SK-N-SH treated with all-trans-retinoic acid at 6 μM for 48 hours (cell line): ENCODE measurements at regions not wholly inside any gene's neighbourhood (a gene's known extent, or its start where the extent isn't known, plus 50 kb on each side); places are given as distances from the start of the nearest gene placed in this dataset.

Experiments
- ATAC-seq: fragments of 200-7000 bp; cut with Tn5 transposase; 3 replicates; pipeline ENCODE4 v1.9.1; 2020; ENCODE audit warnings: mild to moderate bottlenecking, moderate library complexity
- ARNTL ChIP-seq: fragments of 450-650 bp; formaldehyde crosslinking; IDR thresholded peaks from 2 replicates; pipeline ENCODE4 v1.5.0; 2020; ENCODE audit warnings: low read depth, mild to moderate bottlenecking, moderate library complexity, borderline replicate concordance
- BACH2 ChIP-seq: fragments of 250-450 bp; sonication (Bioruptor Pico); IDR thresholded peaks from 2 replicates; pipeline ENCODE4 v1.9.0; 2021; ENCODE audit warnings: mild to moderate bottlenecking, borderline replicate concordance
- CSDC2 ChIP-seq: fragments of 250-450 bp; sonication (Bioruptor Pico); IDR thresholded peaks from 2 replicates; pipeline ENCODE4 v1.5.0; 2020; ENCODE audit warnings: mild to moderate bottlenecking, moderate library complexity
- ESRRG ChIP-seq: fragments of 250-450 bp; sonication (Bioruptor Pico); IDR thresholded peaks from 2 replicates; pipeline ENCODE4 v1.6.1; 2021; ENCODE audit warnings: mild to moderate bottlenecking
- GLIS3 ChIP-seq: fragments of 250-450 bp; sonication (Bioruptor Pico); IDR thresholded peaks from 2 replicates; pipeline ENCODE4 v1.5.0; 2020; ENCODE audit warnings: mild to moderate bottlenecking, moderate library complexity
- ISL1 ChIP-seq: fragments of 250-450 bp; sonication (Bioruptor Pico); IDR thresholded peaks from 2 replicates; pipeline ENCODE4 v2.1.2; 2022; ENCODE audit warnings: mild to moderate bottlenecking, moderate library complexity
- OSR1 ChIP-seq: fragments of 250-450 bp; sonication (Bioruptor Pico); IDR thresholded peaks from 2 replicates; pipeline ENCODE4 v1.8.0; 2022; ENCODE audit warnings: moderate library complexity, mild to moderate bottlenecking, inconsistent platforms
- PPARA ChIP-seq: fragments of 250-450 bp; sonication (Bioruptor Pico); IDR thresholded peaks from 2 replicates; pipeline ENCODE4 v1.5.0; 2020; ENCODE audit warnings: mild to moderate bottlenecking, borderline replicate concordance
- RARB ChIP-seq: fragments of 250-450 bp; sonication (Bioruptor Pico); IDR thresholded peaks from 2 replicates; pipeline ENCODE4 v1.8.0; 2021; ENCODE audit warnings: mild to moderate bottlenecking, moderate library complexity
- SNAI2 ChIP-seq: fragments of 250-450 bp; sonication (Bioruptor Pico); IDR thresholded peaks from 2 replicates; pipeline ENCODE4 v1.5.0; 2020; ENCODE audit warnings: mild to moderate bottlenecking, moderate library complexity
- TCF4 ChIP-seq: fragments of 250-450 bp; sonication (Bioruptor Pico); IDR thresholded peaks from 2 replicates; pipeline ENCODE4 v1.8.0; 2021; ENCODE audit warnings: mild to moderate bottlenecking, moderate library complexity, borderline replicate concordance
- TOX ChIP-seq: fragments of 250-450 bp; sonication (Bioruptor Pico); IDR thresholded peaks from 2 replicates; pipeline ENCODE4 v1.8.0; 2021; ENCODE audit warnings: mild to moderate bottlenecking, moderate library complexity, borderline replicate concordance
- ZC3H10 ChIP-seq: fragments of 250-450 bp; sonication (Bioruptor Pico); IDR thresholded peaks from 2 replicates; pipeline ENCODE4 v1.5.1; 2021; ENCODE audit warnings: mild to moderate bottlenecking, moderate library complexity
- ZFP3 ChIP-seq: fragments of 250-450 bp; sonication (Bioruptor Pico); IDR thresholded peaks from 2 replicates; pipeline ENCODE4 v1.5.0; 2020; ENCODE audit warnings: mild to moderate bottlenecking, moderate library complexity
- ZFP30 ChIP-seq: fragments of 450-650 bp; formaldehyde crosslinking; IDR thresholded peaks from 2 replicates; pipeline ENCODE4 v1.5.0; 2022; ENCODE audit warnings: mild to moderate bottlenecking, moderate library complexity
- ZNF565 ChIP-seq: fragments of 450-650 bp; formaldehyde crosslinking; conservative IDR thresholded peaks from 2 replicates; pipeline ENCODE4 v1.5.0; 2020; ENCODE audit warnings: low read depth, mild to moderate bottlenecking, moderate library complexity
- ZNF70 ChIP-seq: fragments of 450-650 bp; formaldehyde crosslinking; IDR thresholded peaks from 2 replicates; pipeline ENCODE4 v1.5.0; 2020; ENCODE audit warnings: mild to moderate bottlenecking, moderate library complexity
- ZNF8 ChIP-seq: fragments of 450-650 bp; formaldehyde crosslinking; IDR thresholded peaks from 2 replicates; pipeline ENCODE4 v1.5.0; 2020; ENCODE audit warnings: mild to moderate bottlenecking, moderate library complexity
- TF ChIP-seq, protein P1 (sequence below): fragments of 250-450 bp; sonication (Bioruptor Pico); IDR thresholded peaks from 2 replicates; pipeline ENCODE4 v1.5.0; 2020; ENCODE audit warnings: mild to moderate bottlenecking, moderate library complexity
- TF ChIP-seq, protein P2 (sequence below): fragments of 250-450 bp; sonication (Bioruptor Pico); IDR thresholded peaks from 2 replicates; pipeline ENCODE4 v1.8.0; 2021; ENCODE audit warnings: low read depth, mild to moderate bottlenecking, moderate library complexity, borderline replicate concordance
- TF ChIP-seq, protein P3 (sequence below): fragments of 250-450 bp; sonication (Bioruptor Pico); IDR thresholded peaks from 2 replicates; pipeline ENCODE4 v1.5.1; 2020; ENCODE audit warnings: low read depth, mild to moderate bottlenecking, moderate library complexity
- TF ChIP-seq, protein P4 (sequence below): fragments of 250-450 bp; sonication (Bioruptor Pico); IDR thresholded peaks from 2 replicates; pipeline ENCODE4 v1.5.1; 2021; ENCODE audit warnings: mild to moderate bottlenecking, moderate library complexity
- TF ChIP-seq, protein P5 (sequence below): fragments of 250-450 bp; sonication (Bioruptor Pico); IDR thresholded peaks from 2 replicates; pipeline ENCODE4 v1.8.0; 2020; ENCODE audit warnings: mild to moderate bottlenecking, moderate library complexity, borderline replicate concordance

DNA sequence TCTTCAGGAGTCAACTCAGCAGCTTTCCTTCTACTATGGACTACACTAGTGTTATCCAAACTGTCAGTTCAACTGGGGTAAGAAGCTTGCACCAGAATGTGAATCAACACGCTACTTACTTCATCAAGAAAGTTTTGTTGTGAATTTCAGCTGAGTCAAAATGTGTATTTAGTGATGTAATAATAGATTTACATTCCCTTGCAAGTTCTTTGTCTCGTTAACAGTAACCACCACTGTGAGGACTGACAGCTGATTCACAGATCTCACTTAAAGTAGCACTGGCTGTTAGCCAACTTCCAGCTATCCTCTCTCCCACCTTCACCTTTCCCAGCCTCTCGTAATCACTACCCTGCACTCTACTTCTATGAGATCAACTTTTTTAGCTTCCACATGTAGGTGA, 445.3 kb downstream of the NTRK2 start:
- TF ChIP-seq PPARA (CRISPR knock-in tag) (no peak), ARNTL (no peak), ESRRG (CRISPR knock-in tag) (no peak), ZFP30 (CRISPR knock-in tag) (no peak), GLIS3 (no peak), TOX (CRISPR knock-in tag) (no peak), ZC3H10 (CRISPR knock-in tag) (no peak), BACH2 (CRISPR knock-in tag) (no peak), TCF4 (CRISPR knock-in tag) (no peak), ZNF8 (CRISPR knock-in tag) (no peak)
- TF ChIP-seq, protein P1, sequence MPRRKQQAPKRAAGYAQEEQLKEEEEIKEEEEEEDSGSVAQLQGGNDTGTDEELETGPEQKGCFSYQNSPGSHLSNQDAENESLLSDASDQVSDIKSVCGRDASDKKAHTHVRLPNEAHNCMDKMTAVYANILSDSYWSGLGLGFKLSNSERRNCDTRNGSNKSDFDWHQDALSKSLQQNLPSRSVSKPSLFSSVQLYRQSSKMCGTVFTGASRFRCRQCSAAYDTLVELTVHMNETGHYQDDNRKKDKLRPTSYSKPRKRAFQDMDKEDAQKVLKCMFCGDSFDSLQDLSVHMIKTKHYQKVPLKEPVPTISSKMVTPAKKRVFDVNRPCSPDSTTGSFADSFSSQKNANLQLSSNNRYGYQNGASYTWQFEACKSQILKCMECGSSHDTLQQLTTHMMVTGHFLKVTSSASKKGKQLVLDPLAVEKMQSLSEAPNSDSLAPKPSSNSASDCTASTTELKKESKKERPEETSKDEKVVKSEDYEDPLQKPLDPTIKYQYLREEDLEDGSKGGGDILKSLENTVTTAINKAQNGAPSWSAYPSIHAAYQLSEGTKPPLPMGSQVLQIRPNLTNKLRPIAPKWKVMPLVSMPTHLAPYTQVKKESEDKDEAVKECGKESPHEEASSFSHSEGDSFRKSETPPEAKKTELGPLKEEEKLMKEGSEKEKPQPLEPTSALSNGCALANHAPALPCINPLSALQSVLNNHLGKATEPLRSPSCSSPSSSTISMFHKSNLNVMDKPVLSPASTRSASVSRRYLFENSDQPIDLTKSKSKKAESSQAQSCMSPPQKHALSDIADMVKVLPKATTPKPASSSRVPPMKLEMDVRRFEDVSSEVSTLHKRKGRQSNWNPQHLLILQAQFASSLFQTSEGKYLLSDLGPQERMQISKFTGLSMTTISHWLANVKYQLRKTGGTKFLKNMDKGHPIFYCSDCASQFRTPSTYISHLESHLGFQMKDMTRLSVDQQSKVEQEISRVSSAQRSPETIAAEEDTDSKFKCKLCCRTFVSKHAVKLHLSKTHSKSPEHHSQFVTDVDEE (CRISPR knock-in tag), result no peak
- TF ChIP-seq, protein P2, sequence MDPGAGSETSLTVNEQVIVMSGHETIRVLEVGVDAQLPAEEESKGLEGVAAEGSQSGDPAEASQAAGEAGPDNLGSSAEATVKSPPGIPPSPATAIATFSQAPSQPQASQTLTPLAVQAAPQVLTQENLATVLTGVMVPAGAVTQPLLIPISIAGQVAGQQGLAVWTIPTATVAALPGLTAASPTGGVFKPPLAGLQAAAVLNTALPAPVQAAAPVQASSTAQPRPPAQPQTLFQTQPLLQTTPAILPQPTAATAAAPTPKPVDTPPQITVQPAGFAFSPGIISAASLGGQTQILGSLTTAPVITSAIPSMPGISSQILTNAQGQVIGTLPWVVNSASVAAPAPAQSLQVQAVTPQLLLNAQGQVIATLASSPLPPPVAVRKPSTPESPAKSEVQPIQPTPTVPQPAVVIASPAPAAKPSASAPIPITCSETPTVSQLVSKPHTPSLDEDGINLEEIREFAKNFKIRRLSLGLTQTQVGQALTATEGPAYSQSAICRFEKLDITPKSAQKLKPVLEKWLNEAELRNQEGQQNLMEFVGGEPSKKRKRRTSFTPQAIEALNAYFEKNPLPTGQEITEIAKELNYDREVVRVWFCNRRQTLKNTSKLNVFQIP, result no peak
- TF ChIP-seq, protein P3, sequence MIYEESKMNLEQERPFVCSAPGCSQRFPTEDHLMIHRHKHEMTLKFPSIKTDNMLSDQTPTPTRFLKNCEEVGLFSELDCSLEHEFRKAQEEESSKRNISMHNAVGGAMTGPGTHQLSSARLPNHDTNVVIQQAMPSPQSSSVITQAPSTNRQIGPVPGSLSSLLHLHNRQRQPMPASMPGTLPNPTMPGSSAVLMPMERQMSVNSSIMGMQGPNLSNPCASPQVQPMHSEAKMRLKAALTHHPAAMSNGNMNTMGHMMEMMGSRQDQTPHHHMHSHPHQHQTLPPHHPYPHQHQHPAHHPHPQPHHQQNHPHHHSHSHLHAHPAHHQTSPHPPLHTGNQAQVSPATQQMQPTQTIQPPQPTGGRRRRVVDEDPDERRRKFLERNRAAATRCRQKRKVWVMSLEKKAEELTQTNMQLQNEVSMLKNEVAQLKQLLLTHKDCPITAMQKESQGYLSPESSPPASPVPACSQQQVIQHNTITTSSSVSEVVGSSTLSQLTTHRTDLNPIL (CRISPR knock-in tag), result no peak
- no peak for ATAC-seq

DNA sequence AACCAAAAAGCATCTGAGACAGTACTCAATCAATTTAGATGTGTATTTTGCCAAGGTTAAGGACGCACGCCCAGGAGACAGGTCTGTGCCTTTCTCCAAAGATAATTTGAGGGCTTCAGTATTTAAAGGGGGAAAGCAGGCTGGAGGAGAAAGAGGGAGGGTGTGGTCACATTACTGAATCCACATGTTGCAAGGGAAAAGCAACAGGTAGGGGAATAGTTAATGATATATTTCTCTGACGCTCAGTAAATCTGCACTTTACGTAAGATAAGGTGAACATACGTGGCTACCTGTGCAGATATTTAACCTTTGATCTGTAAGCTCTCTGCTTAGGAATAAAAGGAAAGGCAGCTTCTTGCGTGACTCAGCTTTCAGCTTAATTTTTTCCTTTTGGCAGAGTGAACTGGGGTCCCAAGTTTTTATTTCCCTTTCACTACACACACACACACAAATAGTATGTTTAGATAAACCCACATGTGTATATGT, 443.4 kb downstream of the NTRK2 start:
- ATAC-seq, result no peak
- TF ChIP-seq ZNF565 (CRISPR knock-in tag) (no peak), ZNF70 (CRISPR knock-in tag) (no peak), ZNF8 (CRISPR knock-in tag) (no peak), GLIS3 (no peak), ZC3H10 (CRISPR knock-in tag) (no peak), TCF4 (CRISPR knock-in tag) (no peak), SNAI2 (CRISPR knock-in tag) (no peak), ZFP30 (CRISPR knock-in tag) (no peak), RARB (CRISPR knock-in tag) (no peak), ISL1 (CRISPR knock-in tag) (no peak), CSDC2 (CRISPR knock-in tag) (no peak), PPARA (CRISPR knock-in tag) (no peak), ESRRG (CRISPR knock-in tag) (no peak)
- TF ChIP-seq, protein P4, sequence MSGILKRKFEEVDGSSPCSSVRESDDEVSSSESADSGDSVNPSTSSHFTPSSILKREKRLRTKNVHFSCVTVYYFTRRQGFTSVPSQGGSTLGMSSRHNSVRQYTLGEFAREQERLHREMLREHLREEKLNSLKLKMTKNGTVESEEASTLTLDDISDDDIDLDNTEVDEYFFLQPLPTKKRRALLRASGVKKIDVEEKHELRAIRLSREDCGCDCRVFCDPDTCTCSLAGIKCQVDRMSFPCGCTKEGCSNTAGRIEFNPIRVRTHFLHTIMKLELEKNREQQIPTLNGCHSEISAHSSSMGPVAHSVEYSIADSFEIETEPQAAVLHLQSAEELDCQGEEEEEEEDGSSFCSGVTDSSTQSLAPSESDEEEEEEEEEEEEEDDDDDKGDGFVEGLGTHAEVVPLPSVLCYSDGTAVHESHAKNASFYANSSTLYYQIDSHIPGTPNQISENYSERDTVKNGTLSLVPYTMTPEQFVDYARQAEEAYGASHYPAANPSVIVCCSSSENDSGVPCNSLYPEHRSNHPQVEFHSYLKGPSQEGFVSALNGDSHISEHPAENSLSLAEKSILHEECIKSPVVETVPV (CRISPR knock-in tag), result no peak
- TF ChIP-seq, protein P2, result no peak

DNA sequence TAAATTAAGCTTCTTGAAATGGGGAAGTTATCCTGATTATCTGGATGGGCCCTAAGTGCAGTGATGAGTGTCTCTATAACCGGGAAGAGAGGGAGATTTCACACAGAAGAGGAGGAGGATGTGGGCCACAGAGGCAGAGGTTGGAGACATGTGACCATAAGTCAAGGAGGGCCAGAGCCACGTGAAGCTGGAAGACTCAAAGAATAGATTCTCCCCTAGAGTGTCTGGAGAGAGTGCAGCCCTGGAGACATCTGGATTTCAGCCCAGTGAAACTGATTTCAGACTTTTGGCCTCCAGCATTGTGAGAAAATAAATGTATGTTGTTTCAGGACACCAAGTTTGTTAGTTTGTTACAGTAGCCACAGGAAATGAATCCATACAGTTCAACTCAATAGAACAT, 442.9 kb downstream of the NTRK2 start:
- ATAC-seq, result no peak
- no peak for TF ChIP-seq BACH2 (CRISPR knock-in tag)

DNA sequence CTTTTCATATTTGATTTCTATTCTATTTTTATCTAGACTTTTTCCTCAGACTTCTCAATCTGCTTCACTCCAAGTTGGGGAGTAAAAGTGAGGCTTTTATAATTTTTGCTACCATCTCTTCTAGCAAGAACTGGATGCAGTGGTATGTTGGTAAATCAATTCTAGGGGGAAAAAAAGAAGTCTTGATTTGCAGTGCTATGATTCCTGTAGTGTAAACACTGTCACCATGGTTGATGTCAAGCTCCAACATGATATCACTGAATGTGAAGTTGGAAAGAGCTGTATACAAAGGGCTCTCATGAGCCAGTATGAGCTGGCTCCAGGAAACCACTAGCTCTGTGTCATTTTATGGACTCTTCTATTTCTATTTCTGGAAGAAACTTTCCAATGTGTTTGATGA, 439.2 kb downstream of the NTRK2 start:
- ATAC-seq, result no peak
- TF ChIP-seq, protein P3 (CRISPR knock-in tag), result no peak
- TF ChIP-seq ARNTL (no peak), OSR1 (CRISPR knock-in tag) (no peak), GLIS3 (no peak), ZNF565 (CRISPR knock-in tag) (no peak), ZC3H10 (CRISPR knock-in tag) (no peak), ZNF70 (CRISPR knock-in tag) (no peak), ZNF8 (CRISPR knock-in tag) (no peak), TOX (CRISPR knock-in tag) (no peak), PPARA (CRISPR knock-in tag) (no peak), ZFP3 (no peak)
- TF ChIP-seq, protein P5, sequence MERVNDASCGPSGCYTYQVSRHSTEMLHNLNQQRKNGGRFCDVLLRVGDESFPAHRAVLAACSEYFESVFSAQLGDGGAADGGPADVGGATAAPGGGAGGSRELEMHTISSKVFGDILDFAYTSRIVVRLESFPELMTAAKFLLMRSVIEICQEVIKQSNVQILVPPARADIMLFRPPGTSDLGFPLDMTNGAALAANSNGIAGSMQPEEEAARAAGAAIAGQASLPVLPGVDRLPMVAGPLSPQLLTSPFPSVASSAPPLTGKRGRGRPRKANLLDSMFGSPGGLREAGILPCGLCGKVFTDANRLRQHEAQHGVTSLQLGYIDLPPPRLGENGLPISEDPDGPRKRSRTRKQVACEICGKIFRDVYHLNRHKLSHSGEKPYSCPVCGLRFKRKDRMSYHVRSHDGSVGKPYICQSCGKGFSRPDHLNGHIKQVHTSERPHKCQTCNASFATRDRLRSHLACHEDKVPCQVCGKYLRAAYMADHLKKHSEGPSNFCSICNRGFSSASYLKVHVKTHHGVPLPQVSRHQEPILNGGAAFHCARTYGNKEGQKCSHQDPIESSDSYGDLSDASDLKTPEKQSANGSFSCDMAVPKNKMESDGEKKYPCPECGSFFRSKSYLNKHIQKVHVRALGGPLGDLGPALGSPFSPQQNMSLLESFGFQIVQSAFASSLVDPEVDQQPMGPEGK, result no peak
